GM12878 (cell line): ENCODE measurements at regions not wholly inside any gene's neighbourhood (a gene's known extent, or its start where the extent isn't known, plus 50 kb on each side); places are given as distances from the start of the nearest gene placed in this dataset.

Experiments used
- ATAC-seq: fragments of 200-7000 bp; cut with Tn5 transposase; 3 replicates; pipeline ENCODE4 v1.9.1; 2020; ENCODE audit warnings: mild to moderate bottlenecking, moderate library complexity
- BruUV-seq: library from RNA; stranded (reverse); fragments of 400-500 nt; replicated peaks from 2 replicates; lab custom pipeline; 2021; lab: Mats Ljungman, UMichigan
- CTCF ChIA-PET: fragments of 300-600 bp; sonication (Branson Sonifier 250); formaldehyde crosslinking; extraction: SDS; loops from one replicate; lab custom pipeline; 2021; ENCODE audit warnings: inconsistent platforms; lab: Yijun Ruan, JAX
- POLR2A ChIA-PET: fragments of 350-600 bp; formaldehyde crosslinking; extraction: SDS; loops from one replicate; lab custom pipeline; 2021; ENCODE audit warnings: inconsistent platforms; lab: Charles Lee
- RAD21 ChIA-PET: fragments of 300-600 bp; sonication (Branson Sonifier 250); formaldehyde crosslinking; loops from one replicate; lab custom pipeline; 2023; ENCODE audit warnings: antibody characterized with exemption; ENCODE audit not compliant: unreplicated experiment; lab: Charles Lee
- SMC1A ChIA-PET: fragments of 300-600 bp; sonication (Branson Sonifier 250); formaldehyde crosslinking; loops from one replicate; lab custom pipeline; 2023; ENCODE audit not compliant: unreplicated experiment, uncharacterized antibody; lab: Charles Lee
- DNase-seq: peaks from one replicate; pipeline ENCODE4 v3.0.0-alpha.2; 2011; ENCODE audit warnings: low read depth, low spot score
- FAIRE-seq: peaks from 3 replicates; lab custom pipeline; 2011; peaks lifted over from hg19 to GRCh38; lab: Jason Lieb, UNC
- H2AFZ ChIP-seq: 2 replicates; pipeline ENCODE4 v1.6.0; 2011; ENCODE audit warnings: low read depth, low read length, control low read depth; ENCODE audit not compliant: control insufficient read depth
- H3K27ac ChIP-seq: 2 replicates; pipeline ENCODE4 v1.5.1; 2011; ENCODE audit warnings: control low read depth; ENCODE audit not compliant: control insufficient read depth, insufficient read depth
- H3K27me3 ChIP-seq, 2 experiments: replicated peaks in 1 of 2; 2 replicates each; pipeline versions ENCODE4 v1.6.0 to v1.6.1; 2011; ENCODE audit warnings: low read length in 1 of 2; ENCODE audit not compliant: control insufficient read depth in 2 of 2, insufficient read depth in 2 of 2
- H3K36me3 ChIP-seq, 2 experiments: 2 replicates each; pipeline ENCODE4 v1.5.1; 2011; ENCODE audit warnings: low read length in 1 of 2; ENCODE audit not compliant: control insufficient read depth in 2 of 2, insufficient read depth in 2 of 2
- H3K4me1 ChIP-seq: 2 replicates; pipeline ENCODE4 v1.6.1; 2011; ENCODE audit warnings: mild to moderate bottlenecking, low read length, moderate library complexity, mixed read lengths; ENCODE audit not compliant: control insufficient read depth, insufficient read depth
- H3K4me2 ChIP-seq: 2 replicates; pipeline ENCODE4 v1.6.0; 2011; ENCODE audit warnings: control low read depth; ENCODE audit not compliant: control insufficient read depth, insufficient read depth
- H3K4me3 ChIP-seq: fragments of 200-600 bp; sonication (generic); 2 replicates; pipeline ENCODE4 v1.5.1; 2016
- H3K79me2 ChIP-seq: 2 replicates; pipeline ENCODE4 v1.6.0; 2011; ENCODE audit warnings: low read length; ENCODE audit not compliant: control insufficient read depth, insufficient read depth
- H3K9ac ChIP-seq: 2 replicates; pipeline ENCODE4 v1.8.0; 2011; ENCODE audit warnings: low read length, control low read depth, mixed read lengths; ENCODE audit not compliant: control insufficient read depth, insufficient read depth
- H3K9me3 ChIP-seq: replicated peaks from 3 replicates; pipeline ENCODE4 v1.5.1; 2011; ENCODE audit warnings: mild to moderate bottlenecking, low read length; ENCODE audit not compliant: control insufficient read depth, insufficient read depth
- H4K20me1 ChIP-seq: 2 replicates; pipeline ENCODE4 v1.6.0; 2011; ENCODE audit not compliant: control insufficient read depth, insufficient read depth
- ASH2L ChIP-seq: fragments of 300-600, 200-600 bp; sonication (generic); IDR thresholded peaks from 2 replicates; pipeline ENCODE4 v1.6.1; 2017; ENCODE audit warnings: low read depth, mild to moderate bottlenecking, borderline replicate concordance
- ATF7 ChIP-seq: fragments of 450-650 bp; IDR thresholded peaks from 2 replicates; pipeline ENCODE4 v1.6.1; 2016; ENCODE audit warnings: low read depth, mild to moderate bottlenecking
- CBFB ChIP-seq: IDR thresholded peaks from 2 replicates; pipeline ENCODE4 v1.6.1; 2016; ENCODE audit warnings: antibody characterized with exemption, low read depth
- CHD1 ChIP-seq: IDR thresholded peaks from 2 replicates; pipeline ENCODE4 v1.6.1; 2012; ENCODE audit warnings: low read depth, low read length, improper control_type of control experiment
- EZH2 ChIP-seq: IDR thresholded peaks from 2 replicates; pipeline ENCODE4 v1.6.1; 2012; ENCODE audit warnings: low read depth, mild to moderate bottlenecking, control low read depth, inconsistent platforms, low read length, borderline replicate concordance; ENCODE audit not compliant: control insufficient read depth
- FOXK2 ChIP-seq: fragments of 450-650 bp; IDR thresholded peaks from 2 replicates; pipeline ENCODE4 v1.6.1; 2017; ENCODE audit warnings: mild to moderate bottlenecking, moderate library complexity
- HDAC6 ChIP-seq: fragments of 200-600 bp; sonication (generic); IDR thresholded peaks from one replicate; pipeline ENCODE4 v1.8.0; 2017; ENCODE audit warnings: antibody characterized with exemption; ENCODE audit not compliant: unreplicated experiment
- KLF5 ChIP-seq: fragments of 450-650 bp; IDR thresholded peaks from 2 replicates; pipeline ENCODE4 v1.6.1; 2014; ENCODE audit warnings: mild to moderate bottlenecking; ENCODE audit not compliant: partially characterized antibody
- MEF2B ChIP-seq: fragments of 450-650 bp; IDR thresholded peaks from 2 replicates; pipeline ENCODE4 v1.6.1; 2018; ENCODE audit warnings: mild to moderate bottlenecking, moderate library complexity; ENCODE audit not compliant: partially characterized antibody, poor library complexity, severe bottlenecking
- PAX8 ChIP-seq: fragments of 450-650 bp; IDR thresholded peaks from 2 replicates; pipeline ENCODE4 v1.6.1; 2017; ENCODE audit warnings: mild to moderate bottlenecking, moderate library complexity
- RAD21 ChIP-seq: IDR thresholded peaks from 2 replicates; pipeline ENCODE4 v1.6.1; 2011; ENCODE audit warnings: mild to moderate bottlenecking, low read depth, low read length, moderate library complexity; ENCODE audit not compliant: insufficient read depth
- SREBF2 ChIP-seq: IDR thresholded peaks from 2 replicates; pipeline ENCODE4 v1.6.1; 2012; ENCODE audit warnings: mild to moderate bottlenecking, low read length
- WGBS: methylation state at CpG from one replicate; pipeline ENCODE4 v1.1.6; 2016; ENCODE audit warnings: low lambda C conversion rate; ENCODE audit not compliant: insufficient replicate concordance, insufficient coverage; ENCODE audit errors: missing lambda C conversion rate; 5-methylcytosine and 5-hydroxymethylcytosine counted together
- in situ Hi-C: fragments of 300-500 bp; cut with MboI; formaldehyde crosslinking; loops from 9 replicates; pipeline ENCODE4 v1.14.3; 2018; ENCODE audit warnings: mixed read lengths
- intact Hi-C: fragments of 100-400 bp; cut with micrococcal nuclease; formaldehyde crosslinking; loops from one replicate; pipeline ENCODE4 v1.14.2; 2022; ENCODE audit not compliant: unreplicated experiment
- TF ChIP-seq, protein P1 (sequence below): fragments of 450-650 bp; IDR thresholded peaks from 2 replicates; pipeline ENCODE4 v1.6.1; 2017; ENCODE audit warnings: mild to moderate bottlenecking, moderate library complexity
- TF ChIP-seq, protein P2 (sequence below): fragments of 450-650 bp; IDR thresholded peaks from 2 replicates; pipeline ENCODE4 v1.6.1; 2016; ENCODE audit warnings: mild to moderate bottlenecking, moderate library complexity, borderline replicate concordance
- TF ChIP-seq, protein P3 (sequence below): fragments of 450-650 bp; IDR thresholded peaks from 2 replicates; pipeline ENCODE4 v1.6.1; 2017; ENCODE audit warnings: mild to moderate bottlenecking, low read depth, inconsistent platforms; ENCODE audit not compliant: poor library complexity, severe bottlenecking

DNA sequence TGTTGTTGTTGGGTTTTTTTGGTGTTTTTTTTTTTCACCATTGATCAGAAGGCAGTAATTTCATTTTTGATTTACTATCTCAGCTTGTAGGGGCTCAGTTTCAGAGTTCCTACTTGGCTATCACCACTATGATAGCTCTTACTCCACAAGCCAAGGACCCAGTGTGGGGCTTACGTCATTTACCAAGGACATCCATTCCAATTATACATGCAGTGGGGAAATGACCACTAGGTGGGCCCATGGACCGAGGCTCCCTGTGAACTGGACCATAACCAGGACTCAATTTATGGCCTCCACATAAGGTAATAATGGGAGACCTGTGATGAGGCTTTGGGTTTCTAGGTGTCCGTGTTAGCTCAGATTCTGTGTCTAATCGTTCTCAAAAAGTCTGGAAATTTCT, 67.5 kb upstream of the CACNA1D start:
- FAIRE-seq = no peak
- POLR2A ChIA-PET = no interaction called here
- no peak for TF ChIP-seq CBFB
- no peak for TF ChIP-seq FOXK2
- TF ChIP-seq ATF7 = no peak
- TF ChIP-seq, protein P1, sequence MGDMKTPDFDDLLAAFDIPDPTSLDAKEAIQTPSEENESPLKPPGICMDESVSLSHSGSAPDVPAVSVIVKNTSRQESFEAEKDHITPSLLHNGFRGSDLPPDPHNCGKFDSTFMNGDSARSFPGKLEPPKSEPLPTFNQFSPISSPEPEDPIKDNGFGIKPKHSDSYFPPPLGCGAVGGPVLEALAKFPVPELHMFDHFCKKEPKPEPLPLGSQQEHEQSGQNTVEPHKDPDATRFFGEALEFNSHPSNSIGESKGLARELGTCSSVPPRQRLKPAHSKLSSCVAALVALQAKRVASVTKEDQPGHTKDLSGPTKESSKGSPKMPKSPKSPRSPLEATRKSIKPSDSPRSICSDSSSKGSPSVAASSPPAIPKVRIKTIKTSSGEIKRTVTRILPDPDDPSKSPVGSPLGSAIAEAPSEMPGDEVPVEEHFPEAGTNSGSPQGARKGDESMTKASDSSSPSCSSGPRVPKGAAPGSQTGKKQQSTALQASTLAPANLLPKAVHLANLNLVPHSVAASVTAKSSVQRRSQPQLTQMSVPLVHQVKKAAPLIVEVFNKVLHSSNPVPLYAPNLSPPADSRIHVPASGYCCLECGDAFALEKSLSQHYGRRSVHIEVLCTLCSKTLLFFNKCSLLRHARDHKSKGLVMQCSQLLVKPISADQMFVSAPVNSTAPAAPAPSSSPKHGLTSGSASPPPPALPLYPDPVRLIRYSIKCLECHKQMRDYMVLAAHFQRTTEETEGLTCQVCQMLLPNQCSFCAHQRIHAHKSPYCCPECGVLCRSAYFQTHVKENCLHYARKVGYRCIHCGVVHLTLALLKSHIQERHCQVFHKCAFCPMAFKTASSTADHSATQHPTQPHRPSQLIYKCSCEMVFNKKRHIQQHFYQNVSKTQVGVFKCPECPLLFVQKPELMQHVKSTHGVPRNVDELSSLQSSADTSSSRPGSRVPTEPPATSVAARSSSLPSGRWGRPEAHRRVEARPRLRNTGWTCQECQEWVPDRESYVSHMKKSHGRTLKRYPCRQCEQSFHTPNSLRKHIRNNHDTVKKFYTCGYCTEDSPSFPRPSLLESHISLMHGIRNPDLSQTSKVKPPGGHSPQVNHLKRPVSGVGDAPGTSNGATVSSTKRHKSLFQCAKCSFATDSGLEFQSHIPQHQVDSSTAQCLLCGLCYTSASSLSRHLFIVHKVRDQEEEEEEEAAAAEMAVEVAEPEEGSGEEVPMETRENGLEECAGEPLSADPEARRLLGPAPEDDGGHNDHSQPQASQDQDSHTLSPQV = no peak
- TF ChIP-seq HDAC6 = no peak
- no peak for TF ChIP-seq PAX8
- no peak for TF ChIP-seq KLF5
- TF ChIP-seq, protein P2, sequence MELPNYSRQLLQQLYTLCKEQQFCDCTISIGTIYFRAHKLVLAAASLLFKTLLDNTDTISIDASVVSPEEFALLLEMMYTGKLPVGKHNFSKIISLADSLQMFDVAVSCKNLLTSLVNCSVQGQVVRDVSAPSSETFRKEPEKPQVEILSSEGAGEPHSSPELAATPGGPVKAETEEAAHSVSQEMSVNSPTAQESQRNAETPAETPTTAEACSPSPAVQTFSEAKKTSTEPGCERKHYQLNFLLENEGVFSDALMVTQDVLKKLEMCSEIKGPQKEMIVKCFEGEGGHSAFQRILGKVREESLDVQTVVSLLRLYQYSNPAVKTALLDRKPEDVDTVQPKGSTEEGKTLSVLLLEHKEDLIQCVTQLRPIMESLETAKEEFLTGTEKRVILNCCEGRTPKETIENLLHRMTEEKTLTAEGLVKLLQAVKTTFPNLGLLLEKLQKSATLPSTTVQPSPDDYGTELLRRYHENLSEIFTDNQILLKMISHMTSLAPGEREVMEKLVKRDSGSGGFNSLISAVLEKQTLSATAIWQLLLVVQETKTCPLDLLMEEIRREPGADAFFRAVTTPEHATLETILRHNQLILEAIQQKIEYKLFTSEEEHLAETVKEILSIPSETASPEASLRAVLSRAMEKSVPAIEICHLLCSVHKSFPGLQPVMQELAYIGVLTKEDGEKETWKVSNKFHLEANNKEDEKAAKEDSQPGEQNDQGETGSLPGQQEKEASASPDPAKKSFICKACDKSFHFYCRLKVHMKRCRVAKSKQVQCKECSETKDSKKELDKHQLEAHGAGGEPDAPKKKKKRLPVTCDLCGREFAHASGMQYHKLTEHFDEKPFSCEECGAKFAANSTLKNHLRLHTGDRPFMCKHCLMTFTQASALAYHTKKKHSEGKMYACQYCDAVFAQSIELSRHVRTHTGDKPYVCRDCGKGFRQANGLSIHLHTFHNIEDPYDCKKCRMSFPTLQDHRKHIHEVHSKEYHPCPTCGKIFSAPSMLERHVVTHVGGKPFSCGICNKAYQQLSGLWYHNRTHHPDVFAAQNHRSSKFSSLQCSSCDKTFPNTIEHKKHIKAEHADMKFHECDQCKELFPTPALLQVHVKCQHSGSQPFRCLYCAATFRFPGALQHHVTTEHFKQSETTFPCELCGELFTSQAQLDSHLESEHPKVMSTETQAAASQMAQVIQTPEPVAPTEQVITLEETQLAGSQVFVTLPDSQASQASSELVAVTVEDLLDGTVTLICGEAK = no peak
- TF ChIP-seq, protein P3, sequence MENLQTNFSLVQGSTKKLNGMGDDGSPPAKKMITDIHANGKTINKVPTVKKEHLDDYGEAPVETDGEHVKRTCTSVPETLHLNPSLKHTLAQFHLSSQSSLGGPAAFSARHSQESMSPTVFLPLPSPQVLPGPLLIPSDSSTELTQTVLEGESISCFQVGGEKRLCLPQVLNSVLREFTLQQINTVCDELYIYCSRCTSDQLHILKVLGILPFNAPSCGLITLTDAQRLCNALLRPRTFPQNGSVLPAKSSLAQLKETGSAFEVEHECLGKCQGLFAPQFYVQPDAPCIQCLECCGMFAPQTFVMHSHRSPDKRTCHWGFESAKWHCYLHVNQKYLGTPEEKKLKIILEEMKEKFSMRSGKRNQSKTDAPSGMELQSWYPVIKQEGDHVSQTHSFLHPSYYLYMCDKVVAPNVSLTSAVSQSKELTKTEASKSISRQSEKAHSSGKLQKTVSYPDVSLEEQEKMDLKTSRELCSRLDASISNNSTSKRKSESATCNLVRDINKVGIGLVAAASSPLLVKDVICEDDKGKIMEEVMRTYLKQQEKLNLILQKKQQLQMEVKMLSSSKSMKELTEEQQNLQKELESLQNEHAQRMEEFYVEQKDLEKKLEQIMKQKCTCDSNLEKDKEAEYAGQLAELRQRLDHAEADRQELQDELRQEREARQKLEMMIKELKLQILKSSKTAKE = no peak
- no peak for TF ChIP-seq EZH2
- TF ChIP-seq MEF2B = no peak
- TF ChIP-seq ASH2L = no peak
- TF ChIP-seq CHD1 = no peak
- no peak for TF ChIP-seq SREBF2
- no peak for TF ChIP-seq RAD21

More for the DNA sequence above, 67.5 kb upstream of the CACNA1D start:
- ATAC-seq (no peak), DNase-seq (no peak)
- H2AFZ ChIP-seq = no peak overlapping the region
- BruUV-seq = no TSS peak
- H3K4me1 ChIP-seq = no peaks in the 10 kb centered on the region
- H3K4me3 ChIP-seq = no peak overlapping the region
- no peaks in the 10 kb centered on the region for H3K79me2 ChIP-seq
- ChIA-PET SMC1A (interaction anchor here (0.6 to 1.3 kb wide), 3 partner anchors 35 to 283 kb away, joined by 3 to 6 read pairs (median 4); no protein-coding TSS in a partner anchor), CTCF (interaction anchor here (1.2 kb wide), 1 partner anchor 283 kb away, joined by 5 read pairs; no protein-coding TSS in a partner anchor), RAD21 (no interaction called here)
- no peaks in the 10 kb centered on the region for H3K9me3 ChIP-seq
- no peak overlapping the region for H3K9ac ChIP-seq
- in situ Hi-C loops = no loop called here
- no peaks in the 10 kb centered on the region for H3K36me3 ChIP-seq
- H3K4me2 ChIP-seq = no peak overlapping the region
- 0 out of 4 replicates have a peak, but pooled peaks cover 0 to 3% of the 10 kb centered on the region in 2 experiments for H3K27me3 ChIP-seq
- no peaks in the 10 kb centered on the region for H4K20me1 ChIP-seq
- intact Hi-C loops = no loop called here
- H3K27ac ChIP-seq = no peak overlapping the region
- 54% methylated on average over 4 of the region's 4 CpGs for WGBS
